ENCODE measurements at regions not wholly inside any gene's neighbourhood (a gene's known extent, or its start where the extent isn't known, plus 50 kb on each side); places are given as distances from the start of the nearest gene placed in this dataset.

DNA sequence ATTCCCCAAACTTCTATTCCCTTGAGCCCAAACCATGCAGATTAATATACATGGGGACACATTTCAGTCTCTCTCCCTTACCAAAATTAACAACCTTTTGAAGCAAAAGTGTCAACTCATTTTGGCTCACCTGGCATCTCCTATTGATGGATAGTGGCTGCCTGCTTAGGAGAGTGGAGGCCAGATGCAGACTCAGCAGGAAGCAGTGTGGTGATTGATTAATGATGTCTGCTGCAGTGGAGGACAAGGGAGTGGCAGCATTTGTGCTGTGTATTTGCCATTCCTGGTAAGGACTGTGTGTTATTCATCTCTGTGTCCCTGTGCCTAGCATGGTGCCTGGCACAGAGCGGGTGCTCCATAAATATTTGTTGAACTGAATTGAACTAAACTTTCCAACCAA is 590.1 kb downstream of the RAB28 start:
- TF ChIP-seq, protein P1, sequence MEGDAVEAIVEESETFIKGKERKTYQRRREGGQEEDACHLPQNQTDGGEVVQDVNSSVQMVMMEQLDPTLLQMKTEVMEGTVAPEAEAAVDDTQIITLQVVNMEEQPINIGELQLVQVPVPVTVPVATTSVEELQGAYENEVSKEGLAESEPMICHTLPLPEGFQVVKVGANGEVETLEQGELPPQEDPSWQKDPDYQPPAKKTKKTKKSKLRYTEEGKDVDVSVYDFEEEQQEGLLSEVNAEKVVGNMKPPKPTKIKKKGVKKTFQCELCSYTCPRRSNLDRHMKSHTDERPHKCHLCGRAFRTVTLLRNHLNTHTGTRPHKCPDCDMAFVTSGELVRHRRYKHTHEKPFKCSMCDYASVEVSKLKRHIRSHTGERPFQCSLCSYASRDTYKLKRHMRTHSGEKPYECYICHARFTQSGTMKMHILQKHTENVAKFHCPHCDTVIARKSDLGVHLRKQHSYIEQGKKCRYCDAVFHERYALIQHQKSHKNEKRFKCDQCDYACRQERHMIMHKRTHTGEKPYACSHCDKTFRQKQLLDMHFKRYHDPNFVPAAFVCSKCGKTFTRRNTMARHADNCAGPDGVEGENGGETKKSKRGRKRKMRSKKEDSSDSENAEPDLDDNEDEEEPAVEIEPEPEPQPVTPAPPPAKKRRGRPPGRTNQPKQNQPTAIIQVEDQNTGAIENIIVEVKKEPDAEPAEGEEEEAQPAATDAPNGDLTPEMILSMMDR (IDR thresholded peaks at IDR 0.05; ENCODE audit: low read depth, low read length): no peak
- TF ChIP-seq EZH2phosphoT487 (IDR thresholded peaks at IDR 0.05; ENCODE audit: low read depth): no peak
